ENCODE measurements at regions not wholly inside any gene's neighbourhood (a gene's known extent, or its start where the extent isn't known, plus 50 kb on each side); places are given as distances from the start of the nearest gene placed in this dataset.
"Not testable (repeated sequence)": the region's sequence is repeated elsewhere in the genome, so short reads cannot be mapped to it uniquely, and the experiment has no call there.

DNA sequence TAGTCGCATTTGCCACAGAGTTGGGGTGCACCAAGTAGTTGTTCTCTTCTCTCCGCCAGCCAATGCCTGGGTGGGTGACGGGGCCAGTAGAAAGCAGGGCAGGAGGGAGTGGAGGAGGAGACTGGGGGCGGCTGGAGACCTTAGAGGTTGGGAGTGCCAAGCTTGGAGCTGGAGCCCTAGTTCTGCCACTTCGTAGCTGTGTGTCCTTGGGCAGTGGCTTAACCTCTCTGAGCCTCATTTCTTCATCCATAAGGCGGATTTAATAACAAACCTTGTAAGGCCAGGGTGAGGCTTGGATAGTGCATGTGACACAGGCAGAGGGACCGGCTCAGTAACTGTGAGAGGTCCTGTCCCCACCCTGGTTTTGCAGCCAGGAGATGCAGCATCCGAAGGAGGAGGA is 81.1 kb upstream of the LHX5 start:
- no peak for DNase-seq

DNA sequence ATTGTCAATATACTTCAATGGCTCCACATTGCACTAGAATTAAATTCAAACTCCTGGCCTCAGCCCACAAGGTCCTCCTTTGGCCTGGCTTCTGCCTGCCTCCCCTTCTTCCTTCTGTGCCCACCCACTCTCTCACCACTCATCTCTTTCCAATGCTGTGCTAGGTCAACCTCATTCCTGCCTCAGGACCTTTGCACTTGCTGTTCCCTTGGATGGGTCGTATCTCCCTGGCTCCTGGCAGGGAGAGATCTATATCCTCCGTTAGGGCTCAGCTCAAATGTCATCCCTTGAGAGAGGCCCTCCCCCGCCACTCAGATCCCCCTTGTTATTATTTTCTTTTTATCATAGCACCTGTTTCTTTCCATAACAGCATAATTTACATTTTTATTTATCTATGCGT is 79.9 kb upstream of the LHX5 start:
- DNase-seq, result no peak

DNA sequence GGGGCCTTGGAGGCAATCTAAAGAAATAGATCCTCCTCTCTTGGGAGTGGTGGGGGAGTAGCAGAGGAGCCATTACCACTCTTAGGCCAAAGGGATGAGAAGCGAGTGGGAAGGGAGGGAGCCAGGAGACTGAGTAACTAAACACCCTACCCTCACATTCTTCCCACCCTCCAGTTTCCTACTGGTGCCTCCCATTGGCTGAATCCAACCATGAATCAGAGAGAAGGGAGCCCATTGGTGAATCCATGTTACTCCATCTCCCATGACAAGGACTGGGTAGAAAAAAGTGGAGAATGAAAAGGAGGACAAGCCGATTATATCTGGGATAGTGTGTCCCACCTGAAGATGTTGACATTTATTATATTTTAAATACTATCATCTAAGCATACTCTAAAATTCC is 76.8 kb upstream of the LHX5 start:
- DNase-seq, result no peak

- no peak for DNase-seq
Observed at GRCh38 chr12:113546916-113547863, 75.5 kb upstream of the LHX5 start.

DNA sequence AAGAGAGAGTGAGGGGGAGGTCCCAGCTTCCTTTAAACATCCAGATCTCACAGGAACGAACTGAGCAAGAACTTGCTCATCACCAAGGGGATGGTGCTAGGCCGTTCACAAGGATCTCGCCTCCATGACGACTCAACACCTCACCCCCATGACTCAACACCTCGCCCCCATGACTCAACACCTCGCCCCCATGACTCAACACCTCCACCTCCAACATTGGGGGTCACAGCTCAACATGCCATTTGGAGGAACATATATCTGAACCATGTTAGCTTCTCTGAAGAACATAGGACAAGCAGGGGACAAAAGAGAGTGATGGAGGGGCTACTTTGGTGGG is 66.0 kb upstream of the LHX5 start:
- DNase-seq, result no peak

DNA sequence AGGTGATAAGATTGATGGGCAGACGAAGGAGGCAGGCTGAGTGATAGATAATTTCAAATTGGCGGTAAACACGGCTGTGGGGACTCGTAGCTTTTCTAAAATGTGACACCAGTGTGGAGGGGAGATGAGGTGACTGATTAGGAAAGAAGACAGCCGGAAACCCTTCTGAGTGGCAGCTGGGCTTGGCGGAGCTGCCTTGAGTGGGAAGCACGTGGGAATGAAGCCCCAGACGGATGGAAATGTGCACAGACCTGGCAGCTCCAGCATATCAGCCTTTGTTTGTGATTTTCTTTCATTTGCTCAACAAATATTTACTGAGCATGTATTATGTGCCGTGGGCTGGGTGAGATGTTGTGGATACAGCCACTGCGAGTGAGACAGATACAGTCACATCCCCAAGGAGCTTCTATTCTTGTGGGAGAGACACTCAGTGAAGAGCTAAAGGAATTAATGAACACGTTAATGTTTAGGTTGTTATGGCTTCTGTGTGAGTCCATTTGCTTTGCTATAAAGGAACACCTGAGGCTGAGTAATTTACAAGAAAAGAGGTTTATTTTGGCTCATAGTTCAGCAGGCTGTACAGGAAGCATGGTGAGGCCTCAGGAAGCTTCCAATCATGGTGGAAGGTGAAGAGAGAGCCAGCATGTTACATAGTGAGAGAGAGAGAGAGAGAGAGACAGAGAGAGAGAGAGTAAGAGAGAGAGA is 65.5 kb upstream of the LHX5 start:
- DNase-seq, result no peak

DNA sequence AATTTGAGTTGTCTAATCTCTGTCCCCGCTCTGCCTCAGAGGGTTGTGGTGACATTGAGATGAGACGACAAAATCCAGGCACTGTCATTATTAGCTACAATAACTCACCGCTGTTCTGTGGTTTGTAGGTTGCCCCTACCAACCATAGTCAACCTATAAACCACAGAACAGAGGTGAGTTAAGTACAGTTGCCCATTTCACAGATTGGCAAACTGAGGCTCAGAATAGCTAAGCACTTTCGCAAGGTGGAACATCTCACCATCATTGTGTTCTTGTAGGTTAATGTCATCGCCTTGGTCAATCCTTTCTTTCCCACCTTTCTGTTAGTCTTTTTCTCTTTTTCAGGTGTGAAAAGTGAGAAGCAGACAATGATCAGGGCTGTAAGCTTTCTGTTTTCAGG is 63.4 kb upstream of the LHX5 start:
- no peak for DNase-seq

DNA sequence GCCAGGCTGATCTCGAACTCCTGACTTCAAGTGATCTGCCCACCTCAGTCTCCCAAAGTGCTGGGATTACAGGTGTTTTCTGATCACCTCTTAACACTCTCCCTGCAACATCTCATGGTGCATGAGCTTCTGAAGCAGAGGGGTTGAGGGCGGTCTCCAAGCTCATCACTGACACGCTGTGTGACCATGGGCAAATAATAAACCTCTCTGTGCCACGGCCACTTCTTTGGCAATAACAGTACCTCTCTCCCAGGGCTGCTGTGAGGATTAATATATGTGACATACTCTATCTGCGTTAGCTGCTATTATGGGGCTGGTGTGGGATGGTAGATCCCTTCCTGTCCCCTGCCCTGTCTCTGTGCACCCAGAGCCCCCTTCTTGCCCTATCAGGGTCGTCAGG is 62.9 kb upstream of the LHX5 start:
- no peak for DNase-seq

DNA sequence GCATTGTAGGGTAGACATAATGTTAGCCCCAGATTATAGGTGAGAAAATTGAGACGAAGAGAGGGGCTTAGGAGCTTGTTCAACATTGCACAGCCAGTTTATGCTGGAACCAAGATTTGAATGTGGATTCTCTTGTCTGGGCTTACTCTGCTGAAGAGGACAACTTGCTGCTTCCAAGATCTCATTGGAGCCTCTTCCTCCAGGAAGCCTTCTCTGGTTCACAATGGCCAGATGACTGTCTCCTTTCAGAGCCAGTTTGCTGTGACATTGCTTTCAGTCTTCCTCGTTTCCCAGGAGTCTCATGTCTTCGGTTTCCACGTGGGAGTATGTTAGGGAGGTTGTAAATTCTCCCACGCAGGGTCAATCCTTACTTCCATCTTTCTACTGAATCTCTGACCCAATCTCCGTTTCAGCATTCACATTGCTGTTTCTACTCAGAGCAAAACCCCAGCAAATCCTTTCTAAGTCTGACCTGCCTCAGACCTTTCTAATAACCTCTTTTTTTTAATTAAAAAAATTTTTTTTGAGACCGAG is 62.2 kb upstream of the LHX5 start:
- DNase-seq, result no peak

DNA sequence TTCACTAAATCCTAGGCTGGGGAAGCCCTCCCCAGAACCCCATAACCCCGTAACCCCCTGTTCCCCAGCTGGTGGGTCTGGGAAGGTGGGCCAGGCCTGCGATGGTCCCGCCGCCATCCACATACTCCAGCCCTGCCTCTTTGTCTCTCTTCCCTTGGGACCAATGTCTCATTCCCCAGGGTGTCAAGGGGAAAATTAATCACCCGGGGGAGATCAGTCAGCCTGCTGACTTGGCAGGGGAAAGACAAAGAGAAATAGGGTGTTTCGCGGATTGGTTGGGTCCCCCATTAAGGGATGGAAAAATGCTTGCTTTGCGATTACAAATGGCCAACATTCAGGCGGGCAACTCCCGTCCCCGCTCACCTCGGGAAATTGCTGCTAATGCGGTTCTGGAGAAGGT is 60.6 kb upstream of the LHX5 start:
- DNase-seq, result no peak

GRCh38 chr12:113531073-113531472 is 59.4 kb upstream of the LHX5 start:
- DNase-seq, result not testable (repeated sequence)

GRCh38 chr12:113528606-113529293 is 57.1 kb upstream of the LHX5 start:
- no peak for DNase-seq

DNA sequence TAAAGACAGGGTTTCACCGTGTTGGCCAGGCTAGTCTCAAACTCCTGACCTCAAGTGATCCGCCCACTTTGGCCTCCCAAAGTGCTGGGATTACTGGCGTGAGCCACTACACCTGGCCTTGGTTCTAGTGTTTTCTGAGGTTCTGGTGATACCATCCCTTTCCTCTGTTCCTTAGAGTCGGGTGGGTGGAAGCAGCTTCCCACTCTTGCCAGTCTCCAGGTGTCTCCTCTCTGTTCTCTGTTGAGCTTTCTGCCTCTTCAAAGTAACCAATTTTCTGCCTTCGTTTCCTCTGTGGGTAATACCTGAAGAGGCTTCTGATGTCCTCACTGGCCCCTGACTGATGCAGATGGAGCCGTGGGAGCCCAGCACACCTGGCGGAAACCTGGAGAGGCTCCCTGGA is 53.4 kb upstream of the LHX5 start:
- DNase-seq, result no peak

GRCh38 chr12:113524495-113524894 is 52.8 kb upstream of the LHX5 start:
- DNase-seq, result no peak

GRCh38 chr12:113521708-113522107 is 50.0 kb upstream of the LHX5 start:
- DNase-seq, result no peak
